Activated CD4-positive, CD25-positive, alpha-beta regulatory T cell treated with anti-CD3 and anti-CD28 coated beads, Interleukin-2, amount 50 U/mL, for 72 hours (primary cell): ENCODE measurements at regions not wholly inside any gene's neighbourhood (a gene's known extent, or its start where the extent isn't known, plus 50 kb on each side); places are given as distances from the start of the nearest gene placed in this dataset.
"Not testable (repeated sequence)": the region's sequence is repeated elsewhere in the genome, so short reads cannot be mapped to it uniquely, and the experiment has no call there.

Source experiments
- DNase-seq: peaks from one replicate; pipeline ENCODE4 v3.0.0; 2021

GRCh38 chr15:84550503-84550902, 50.3 kb upstream of the ZSCAN2 start:
- not testable (repeated sequence) for DNase-seq
